Left forelimb (tissue), 1 donor: ENCODE measurements at regions not wholly inside any gene's neighbourhood (a gene's known extent, or its start where the extent isn't known, plus 50 kb on each side); places are given as distances from the start of the nearest gene placed in this dataset.

ENCODE experiments used
- DNase-seq: peaks from one replicate; pipeline ENCODE4 v3.0.0-alpha.2; 2018; ENCODE audit warnings: low spot score

GRCh38 chr6:156410649-156411048, 366.5 kb upstream of the ARID1B start:
- DNase-seq = no peak

- no peak for DNase-seq
These were observed 368.5 kb upstream of the ARID1B start for GRCh38 chr6:156408655-156409054.

GRCh38 chr6:156407334-156407733, 369.8 kb upstream of the ARID1B start:
- DNase-seq = no peak

DNA sequence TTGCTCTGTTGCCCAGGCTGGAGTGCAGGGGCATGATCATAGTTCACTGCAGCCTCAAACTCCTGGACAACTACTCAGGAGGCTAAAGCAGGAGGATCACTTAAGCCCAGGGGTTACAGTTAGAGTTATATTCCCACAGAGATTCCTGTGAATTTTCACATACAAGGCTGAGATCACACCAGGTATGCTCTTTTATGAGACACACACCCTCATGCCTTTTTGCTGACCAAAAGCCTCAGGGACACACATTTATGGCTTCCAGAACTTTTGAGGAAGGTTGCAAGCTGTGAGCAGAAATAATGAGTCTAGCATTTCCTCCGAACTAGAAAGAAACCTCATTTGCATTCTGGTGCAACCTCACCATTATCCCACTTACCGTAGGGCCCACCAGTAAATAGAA, 370.5 kb upstream of the ARID1B start:
- no peak for DNase-seq

- no peak for DNase-seq
These were observed 371.1 kb upstream of the ARID1B start for GRCh38 chr6:156406099-156406498.

DNA sequence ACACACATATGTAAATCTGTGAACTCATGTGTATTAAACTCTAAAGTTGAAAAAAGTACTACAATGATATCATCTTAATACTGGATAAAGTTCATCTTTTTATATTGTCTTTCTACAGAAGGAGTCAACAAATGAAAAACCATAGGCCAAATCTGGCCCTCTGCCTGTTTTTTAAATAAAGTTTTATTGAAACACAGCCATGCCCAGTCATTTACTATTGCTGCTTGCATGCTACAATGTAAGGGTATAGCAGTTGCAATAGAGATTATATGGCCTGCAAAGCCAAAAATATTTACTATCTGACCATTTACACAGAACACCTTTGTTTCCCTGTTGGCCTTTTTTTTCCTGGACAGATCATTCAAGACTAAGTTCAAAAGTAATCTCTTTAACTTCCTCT, 374.6 kb upstream of the ARID1B start:
- no peak for DNase-seq

DNA sequence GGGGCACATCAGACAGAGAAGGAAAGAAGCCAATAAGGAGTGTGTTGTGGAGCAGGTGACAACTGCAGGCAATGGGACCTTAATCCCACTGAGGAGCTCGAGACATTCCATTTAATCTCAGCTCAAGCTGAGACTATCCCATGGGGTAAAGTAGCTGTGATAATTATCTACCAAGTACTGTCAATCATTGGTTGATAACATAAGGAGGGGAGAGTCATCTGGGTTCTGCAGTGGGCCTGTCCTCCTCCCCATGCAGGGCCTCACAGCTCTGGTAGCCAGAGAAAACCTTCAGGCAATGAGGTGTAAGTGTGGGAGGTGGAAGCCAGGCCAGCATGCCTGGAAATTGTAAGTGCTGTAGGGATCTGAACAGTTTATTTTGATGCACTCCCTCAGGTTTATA, 375.0 kb upstream of the ARID1B start:
- no peak for DNase-seq

DNA sequence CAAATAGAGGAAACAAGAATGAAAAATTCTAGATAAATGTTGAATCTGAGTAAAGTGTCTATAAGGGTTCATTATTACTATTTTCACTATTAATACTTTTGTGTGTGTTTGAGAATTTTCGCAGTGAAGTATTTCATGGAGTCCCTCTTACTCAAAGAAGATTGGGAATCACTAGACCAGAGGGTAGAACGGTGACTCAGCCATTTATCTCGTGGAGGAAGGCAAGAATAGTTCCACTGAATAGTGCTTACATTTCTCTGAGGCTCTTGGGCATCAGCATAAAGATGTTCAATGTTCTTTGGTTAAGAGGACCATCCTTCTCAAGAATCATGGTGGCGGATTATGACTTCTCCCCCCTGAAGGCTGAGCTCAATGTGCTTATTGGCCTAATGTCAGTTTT, 376.7 kb upstream of the ARID1B start:
- DNase-seq = no peak

DNA sequence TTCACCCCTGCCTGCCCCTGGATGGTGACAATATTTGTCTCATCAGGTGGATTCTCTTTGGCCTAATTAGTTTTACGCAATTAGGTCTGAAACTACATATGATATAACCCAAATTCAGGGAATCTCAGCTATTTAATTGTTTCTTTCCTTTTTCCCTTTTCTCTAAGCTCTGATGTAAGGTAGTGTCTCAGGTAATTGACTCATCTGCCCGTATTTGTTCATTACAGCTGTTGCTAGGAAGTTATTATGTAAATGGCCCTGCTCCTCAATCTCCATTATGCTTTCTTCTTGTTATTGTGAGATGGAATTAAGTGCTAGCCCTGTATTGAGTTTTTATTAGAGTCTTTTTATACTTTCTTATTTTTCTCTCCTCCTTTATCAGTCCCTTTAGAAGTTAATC, 378.2 kb upstream of the ARID1B start:
- DNase-seq = no peak

DNA sequence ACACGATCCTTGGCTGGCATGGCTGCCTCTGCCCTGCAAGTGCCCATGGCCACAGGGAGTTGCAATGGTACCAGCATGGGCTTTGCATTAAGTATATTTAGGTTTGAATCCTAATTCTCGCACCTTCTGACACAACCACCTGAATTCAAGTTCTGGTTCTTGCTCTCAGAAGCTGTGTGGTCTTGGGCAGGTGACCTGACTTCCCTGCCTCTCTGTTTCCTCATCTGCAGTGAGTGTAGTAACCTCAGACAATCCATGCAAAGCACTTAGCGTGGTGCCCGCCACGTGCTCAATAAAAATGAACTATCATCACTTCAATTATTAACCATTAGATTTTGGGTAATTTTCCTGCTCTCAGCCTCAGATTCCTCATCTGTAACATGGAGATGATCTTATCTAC, 378.8 kb upstream of the ARID1B start:
- no peak for DNase-seq

- no peak for DNase-seq
These were observed 380.3 kb upstream of the ARID1B start for GRCh38 chr6:156396791-156397418.

GRCh38 chr6:156396068-156396771, 381.0 kb upstream of the ARID1B start:
- DNase-seq = no peak

DNA sequence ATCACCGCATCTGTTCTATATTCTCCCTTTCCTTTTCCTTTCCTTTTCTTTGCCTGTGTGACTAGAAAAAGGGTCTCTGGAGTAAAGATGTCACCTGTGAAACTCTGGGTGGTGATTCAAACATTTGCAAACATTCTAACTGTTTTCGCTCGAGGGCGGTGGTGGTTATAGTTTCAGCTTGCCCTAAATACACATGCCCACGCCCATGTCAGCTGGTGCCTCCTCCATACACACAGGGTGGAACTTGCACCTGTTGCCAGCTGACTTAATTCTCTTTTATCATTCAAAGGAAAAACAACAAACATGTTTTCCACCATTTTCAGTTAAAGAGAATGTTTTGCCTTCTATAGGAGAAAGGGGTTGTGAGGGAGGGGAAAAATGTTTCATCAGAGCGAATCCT, 381.9 kb upstream of the ARID1B start:
- DNase-seq = no peak

GRCh38 chr6:156392648-156393047, 384.5 kb upstream of the ARID1B start:
- no peak for DNase-seq

- DNase-seq = no peak
These were observed 385.2 kb upstream of the ARID1B start for GRCh38 chr6:156391977-156392376.

DNA sequence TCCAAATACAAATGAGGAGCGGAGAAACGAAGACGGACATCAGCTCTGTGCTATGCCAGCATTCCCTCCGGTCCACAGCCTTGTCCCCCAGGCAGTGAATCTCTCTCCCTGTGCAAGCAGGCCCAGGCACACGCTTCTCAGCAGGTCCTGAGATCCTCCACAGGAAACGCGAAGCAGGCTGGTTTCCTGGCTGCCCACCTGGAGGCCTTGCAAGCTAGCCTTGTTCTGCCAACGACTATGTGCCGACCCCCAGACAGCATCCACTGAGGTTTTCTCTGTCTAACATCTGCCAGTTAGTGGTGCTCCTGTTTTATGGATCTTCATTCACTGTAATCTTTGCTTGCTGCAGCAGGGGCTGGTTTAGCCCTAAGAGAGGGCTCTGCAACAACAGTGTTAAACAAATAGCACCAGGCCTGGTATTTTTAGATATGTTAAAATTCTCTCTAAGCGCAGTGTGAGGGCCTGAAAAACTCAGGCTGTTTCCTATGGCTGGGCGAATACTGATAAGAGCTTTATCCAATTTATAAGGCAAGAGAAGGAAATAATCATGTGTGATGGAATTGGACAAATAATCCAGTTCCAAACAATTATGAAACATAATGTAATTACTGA, 386.0 kb upstream of the ARID1B start:
- DNase-seq = no peak

DNA sequence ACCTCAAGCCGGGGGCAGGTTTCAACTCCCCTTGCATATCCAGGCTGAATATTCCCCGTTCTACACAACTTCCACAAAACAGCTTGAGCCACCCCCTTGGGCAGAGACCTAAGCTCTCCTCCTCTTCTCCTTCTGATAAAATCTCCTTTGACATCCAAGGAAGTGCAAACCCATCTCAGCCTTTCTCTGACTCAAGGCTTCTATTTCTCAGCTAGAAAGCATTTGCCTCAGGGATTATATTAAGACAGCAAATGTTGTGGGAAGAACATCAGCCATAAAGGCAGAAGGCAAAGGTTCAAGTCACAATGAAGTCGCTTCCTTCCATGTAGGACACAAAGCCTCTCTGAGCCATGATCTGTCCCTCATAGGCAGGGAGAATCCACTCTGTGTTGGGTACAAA, 386.6 kb upstream of the ARID1B start:
- no peak for DNase-seq

DNA sequence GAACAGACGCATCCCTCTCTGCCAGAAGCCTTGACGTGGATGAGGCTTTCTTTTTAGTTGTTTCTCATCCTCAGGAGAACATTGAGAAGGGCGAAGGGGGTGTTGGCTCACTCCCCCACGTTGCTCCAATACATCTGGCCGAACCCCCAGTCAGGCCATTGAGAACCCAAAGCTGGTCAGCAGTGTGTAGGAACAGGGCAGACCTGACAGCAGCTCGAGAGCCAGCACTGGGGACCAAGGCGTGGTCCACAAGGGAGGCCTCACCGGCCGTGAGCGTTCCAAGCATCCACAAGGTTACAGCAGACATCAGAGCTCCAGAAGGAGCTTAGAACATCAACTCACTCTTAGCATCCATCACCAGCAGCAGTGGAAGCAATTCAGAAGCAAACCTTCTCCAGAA, 387.9 kb upstream of the ARID1B start:
- DNase-seq = no peak

GRCh38 chr6:156387472-156387871, 389.7 kb upstream of the ARID1B start:
- no peak for DNase-seq

- DNase-seq = no peak
These were observed 394.1 kb upstream of the ARID1B start for GRCh38 chr6:156383059-156383458.

- no peak for DNase-seq
These were observed 397.5 kb upstream of the ARID1B start for GRCh38 chr6:156379392-156380289.

DNA sequence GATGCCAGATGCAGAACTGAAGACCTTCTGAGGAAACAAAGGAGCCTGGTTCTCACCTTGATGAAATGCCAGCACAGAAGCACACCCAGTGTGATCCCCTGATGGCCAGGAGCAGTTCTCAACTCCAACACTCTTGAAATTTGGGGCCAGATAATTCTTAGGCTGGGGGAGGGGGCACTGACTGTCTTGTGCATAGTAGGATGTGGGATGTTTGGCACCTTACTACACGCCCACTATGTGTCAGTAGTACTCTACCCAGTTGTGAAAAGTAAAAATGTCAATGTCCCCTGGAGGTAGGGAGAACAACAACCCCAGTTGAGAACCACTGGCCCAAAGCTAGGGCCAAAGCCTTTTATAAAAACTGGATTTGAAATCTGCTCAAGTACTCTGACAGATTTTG, 398.3 kb upstream of the ARID1B start:
- DNase-seq = no peak

- no peak for DNase-seq
These were observed 401.1 kb upstream of the ARID1B start for GRCh38 chr6:156376091-156376490.
